Activated B cell treated with CpG ODN at 0.5 μM for 24 hours (primary cell): ENCODE measurements at regions not wholly inside any gene's neighbourhood (a gene's known extent, or its start where the extent isn't known, plus 50 kb on each side); places are given as distances from the start of the nearest gene placed in this dataset.

Source experiments
- ATAC-seq: fragments of 200-7000 bp; cut with Tn5 transposase; one replicate; pipeline ENCODE4 v1.10.0; 2021; ENCODE audit warnings: low read depth, mild to moderate bottlenecking, moderate library complexity
- CTCF ChIA-PET: fragments of 350-600 bp; sonication (Branson Sonifier 250); formaldehyde crosslinking; loops from one replicate; lab custom pipeline; 2021; ENCODE audit warnings: antibody characterized with exemption; lab: Charles Lee
- POLR2A ChIA-PET: fragments of 350-600 bp; sonication (Branson Sonifier 250); formaldehyde crosslinking; loops from one replicate; lab custom pipeline; 2021; ENCODE audit warnings: antibody characterized with exemption; lab: Charles Lee
- DNase-seq: peaks from one replicate; pipeline ENCODE4 v3.0.0; 2022
- H3K27ac Mint-ChIP-seq: one replicate; pipeline ENCODE4 v1.8.0; 2020; ENCODE audit warnings: mixed read lengths
- H3K27me3 Mint-ChIP-seq: one replicate; pipeline ENCODE4 v1.8.0; 2021; ENCODE audit warnings: mixed read lengths
- H3K36me3 Mint-ChIP-seq: one replicate; pipeline ENCODE4 v1.8.0; 2021; ENCODE audit warnings: low read depth, mixed read lengths
- H3K4me1 Mint-ChIP-seq: one replicate; pipeline ENCODE4 v1.8.0; 2021; ENCODE audit warnings: mixed read lengths
- H3K4me3 Mint-ChIP-seq: one replicate; pipeline ENCODE4 v1.8.0; 2020; ENCODE audit warnings: mild to moderate bottlenecking, mixed read lengths
- H3K9me3 Mint-ChIP-seq: one replicate; pipeline ENCODE4 v1.8.0; 2020; ENCODE audit warnings: mixed read lengths
- intact Hi-C: fragments of 100-400 bp; cut with micrococcal nuclease; formaldehyde crosslinking; loops from one replicate; pipeline ENCODE4 v1.15.1; 2024
- TF ChIP-seq, protein P1 (sequence below): fragments of 200-600 bp; IDR thresholded peaks from one replicate; pipeline ENCODE4 v1.8.0; 2022; ENCODE audit warnings: antibody characterized with exemption, mild to moderate bottlenecking

DNA sequence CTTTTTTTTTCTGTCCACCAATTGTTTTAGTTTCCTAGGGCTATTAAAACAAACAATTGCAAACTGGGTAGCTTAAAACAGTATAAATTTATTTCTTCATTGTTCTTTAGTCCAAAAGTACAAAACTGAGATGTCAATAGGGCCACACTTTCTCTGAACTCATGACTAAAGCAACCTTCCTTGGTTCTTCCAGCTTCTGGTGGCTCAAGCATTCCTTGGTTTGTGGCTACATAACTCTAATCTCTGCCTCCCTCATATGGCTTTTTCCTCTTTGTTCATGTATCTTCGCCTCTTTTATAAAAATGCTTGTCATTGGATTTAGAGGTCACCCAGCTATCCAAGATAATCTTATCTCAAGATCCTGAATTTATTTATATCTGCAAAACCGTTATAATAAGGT, 914.5 kb upstream of the EPHA6 start:
- no peak overlapping the region for H3K27ac Mint-ChIP-seq
- CTCF ChIA-PET = no interaction called here
- no peaks in the 10 kb centered on the region for H3K4me1 Mint-ChIP-seq
- POLR2A ChIA-PET = no interaction called here
- H3K4me3 Mint-ChIP-seq = no peak overlapping the region
- peaks cover 3% of the 10 kb centered on the region for H3K9me3 Mint-ChIP-seq
- TF ChIP-seq, protein P1, sequence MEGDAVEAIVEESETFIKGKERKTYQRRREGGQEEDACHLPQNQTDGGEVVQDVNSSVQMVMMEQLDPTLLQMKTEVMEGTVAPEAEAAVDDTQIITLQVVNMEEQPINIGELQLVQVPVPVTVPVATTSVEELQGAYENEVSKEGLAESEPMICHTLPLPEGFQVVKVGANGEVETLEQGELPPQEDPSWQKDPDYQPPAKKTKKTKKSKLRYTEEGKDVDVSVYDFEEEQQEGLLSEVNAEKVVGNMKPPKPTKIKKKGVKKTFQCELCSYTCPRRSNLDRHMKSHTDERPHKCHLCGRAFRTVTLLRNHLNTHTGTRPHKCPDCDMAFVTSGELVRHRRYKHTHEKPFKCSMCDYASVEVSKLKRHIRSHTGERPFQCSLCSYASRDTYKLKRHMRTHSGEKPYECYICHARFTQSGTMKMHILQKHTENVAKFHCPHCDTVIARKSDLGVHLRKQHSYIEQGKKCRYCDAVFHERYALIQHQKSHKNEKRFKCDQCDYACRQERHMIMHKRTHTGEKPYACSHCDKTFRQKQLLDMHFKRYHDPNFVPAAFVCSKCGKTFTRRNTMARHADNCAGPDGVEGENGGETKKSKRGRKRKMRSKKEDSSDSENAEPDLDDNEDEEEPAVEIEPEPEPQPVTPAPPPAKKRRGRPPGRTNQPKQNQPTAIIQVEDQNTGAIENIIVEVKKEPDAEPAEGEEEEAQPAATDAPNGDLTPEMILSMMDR = no peak
- intact Hi-C loops = no loop called here
- no peak for DNase-seq
- no peak for ATAC-seq
- no peaks in the 10 kb centered on the region for H3K36me3 Mint-ChIP-seq
- no peaks in the 10 kb centered on the region for H3K27me3 Mint-ChIP-seq

DNA sequence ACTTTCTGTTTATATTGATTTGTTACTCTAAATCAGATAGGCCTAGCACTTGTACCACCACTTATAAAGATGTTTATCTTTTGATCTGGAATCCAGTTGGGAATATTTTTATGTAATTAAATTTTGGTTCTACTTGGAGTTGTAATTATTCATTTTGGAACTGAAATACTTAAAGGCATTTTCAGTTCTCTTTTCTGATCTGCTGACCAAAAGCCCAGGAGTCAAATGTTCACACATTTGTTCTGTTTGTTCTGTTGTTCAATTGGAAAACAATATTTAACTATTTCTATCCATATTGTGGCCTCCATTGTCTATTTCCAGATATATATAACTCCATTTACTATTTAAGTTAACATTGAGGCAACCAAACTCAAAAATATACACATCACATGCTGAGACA, 912.4 kb upstream of the EPHA6 start:
- ATAC-seq = no peak

DNA sequence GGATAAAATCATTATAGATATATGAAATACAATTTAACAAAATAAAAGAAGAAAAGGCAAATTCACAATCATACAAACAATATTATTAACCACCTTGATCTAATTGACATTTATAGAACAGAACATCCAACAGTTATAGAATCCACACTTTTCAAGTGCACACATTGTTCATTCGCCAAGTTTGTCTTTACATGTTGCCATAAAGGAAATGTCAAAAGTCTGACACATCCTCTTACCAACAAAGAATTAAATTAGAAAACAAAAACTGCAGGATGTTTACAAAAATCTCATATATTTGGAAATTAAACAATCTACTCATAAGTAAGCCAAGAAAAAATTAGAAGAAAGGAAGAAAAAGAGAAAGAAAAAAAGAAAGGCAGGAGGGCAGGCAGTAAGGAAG, 909.2 kb upstream of the EPHA6 start:
- POLR2A ChIA-PET = no interaction called here
- no peaks in the 10 kb centered on the region for H3K9me3 Mint-ChIP-seq
- no peak overlapping the region for H3K27ac Mint-ChIP-seq
- no peaks in the 10 kb centered on the region for H3K27me3 Mint-ChIP-seq
- ATAC-seq (no peak), DNase-seq (no peak)
- TF ChIP-seq, protein P1 = no peak
- no peaks in the 10 kb centered on the region for H3K4me1 Mint-ChIP-seq
- no peaks in the 10 kb centered on the region for H3K36me3 Mint-ChIP-seq
- intact Hi-C loops = no loop called here
- CTCF ChIA-PET = no interaction called here
- H3K4me3 Mint-ChIP-seq = no peak overlapping the region

More for the DNA sequence above, 912.4 kb upstream of the EPHA6 start:
- H3K27me3 Mint-ChIP-seq = no peaks in the 10 kb centered on the region
- DNase-seq = no peak
- H3K4me3 Mint-ChIP-seq = no peak overlapping the region
- H3K9me3 Mint-ChIP-seq = peaks cover 2% of the 10 kb centered on the region
- H3K4me1 Mint-ChIP-seq = no peaks in the 10 kb centered on the region
- H3K36me3 Mint-ChIP-seq = no peaks in the 10 kb centered on the region
- TF ChIP-seq, protein P1 = no peak
- no peak overlapping the region for H3K27ac Mint-ChIP-seq
- intact Hi-C loops = no loop called here
- ChIA-PET POLR2A (no interaction called here), CTCF (no interaction called here)

DNA sequence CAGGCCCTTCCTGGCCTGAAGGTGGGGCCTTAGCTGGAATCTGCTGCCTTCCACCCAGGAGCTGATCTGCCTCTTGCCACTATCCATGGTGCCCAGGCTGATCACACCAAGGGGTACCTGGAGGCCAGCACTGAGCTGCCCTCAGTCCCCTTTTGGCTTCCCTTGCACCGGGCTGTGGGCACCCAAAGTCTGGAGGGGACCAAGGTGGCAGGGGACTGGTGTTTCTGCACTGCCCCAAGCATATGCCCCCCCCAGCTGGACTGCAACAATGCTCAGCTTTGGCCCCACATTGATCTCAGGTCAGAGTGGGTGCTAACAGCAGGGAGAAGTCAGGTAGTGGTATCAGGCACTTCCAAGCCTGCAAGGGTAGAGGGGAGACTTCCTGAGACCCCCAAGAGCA, 902.6 kb upstream of the EPHA6 start:
- CTCF ChIA-PET = no interaction called here
- TF ChIP-seq, protein P1 = no peak
- no peaks in the 10 kb centered on the region for H3K36me3 Mint-ChIP-seq

DNA sequence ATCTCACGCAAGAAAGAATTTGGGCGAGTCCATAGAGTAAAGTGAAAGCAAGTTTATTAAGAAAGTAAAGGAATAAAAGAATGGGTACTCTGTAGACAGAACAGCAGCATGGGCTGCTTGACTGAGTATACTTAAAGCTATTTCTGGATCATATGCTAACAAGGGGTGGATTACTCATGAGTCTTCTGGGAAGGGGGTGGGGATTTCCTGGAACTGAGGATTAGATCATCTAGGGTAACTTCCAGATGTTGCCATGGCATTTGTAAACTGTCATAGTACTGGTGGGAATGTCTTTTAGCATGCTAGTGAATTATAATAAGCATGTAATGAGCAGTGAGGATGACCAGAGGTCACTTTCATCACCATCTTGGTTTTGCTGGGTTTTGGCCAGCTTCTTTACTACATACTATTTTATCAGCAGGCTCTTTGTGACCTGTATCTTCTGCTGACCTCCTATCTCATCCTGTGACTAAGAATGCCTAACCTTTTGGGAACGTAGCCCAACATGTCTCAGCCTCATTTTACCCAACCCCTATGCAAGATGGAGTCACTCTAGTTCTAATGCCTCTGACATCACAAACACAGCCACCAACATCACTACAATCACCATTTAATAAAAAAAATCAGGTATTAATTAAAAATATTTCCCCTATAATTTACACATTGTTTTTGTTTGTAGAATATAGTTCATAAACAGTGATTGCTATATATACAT, 890.7 kb upstream of the EPHA6 start:
- Mint-ChIP-seq H3K4me1 (no peaks in the 10 kb centered on the region), H3K4me3 (no peak overlapping the region), H3K9me3 (peaks cover 21% of the 10 kb centered on the region), H3K27ac (no peak overlapping the region), H3K36me3 (no peaks in the 10 kb centered on the region), H3K27me3 (no peaks in the 10 kb centered on the region)
- ChIA-PET CTCF (no interaction called here), POLR2A (no interaction called here)
- TF ChIP-seq, protein P1 = no peak
- intact Hi-C loops = no loop called here
- DNase-seq = no peak
- no peak for ATAC-seq

More for the DNA sequence above, 902.6 kb upstream of the EPHA6 start:
- ATAC-seq (no peak), DNase-seq (no peak)
- no peaks in the 10 kb centered on the region for H3K4me1 Mint-ChIP-seq
- POLR2A ChIA-PET = no interaction called here
- peaks cover 2% of the 10 kb centered on the region for H3K9me3 Mint-ChIP-seq
- intact Hi-C loops = no loop called here
- H3K27ac Mint-ChIP-seq = no peak overlapping the region
- H3K4me3 Mint-ChIP-seq = no peak overlapping the region
- H3K27me3 Mint-ChIP-seq = no peaks in the 10 kb centered on the region
